ENCODE measurements at regions not wholly inside any gene's neighbourhood (a gene's known extent, or its start where the extent isn't known, plus 50 kb on each side); places are given as distances from the start of the nearest gene placed in this dataset.

DNA sequence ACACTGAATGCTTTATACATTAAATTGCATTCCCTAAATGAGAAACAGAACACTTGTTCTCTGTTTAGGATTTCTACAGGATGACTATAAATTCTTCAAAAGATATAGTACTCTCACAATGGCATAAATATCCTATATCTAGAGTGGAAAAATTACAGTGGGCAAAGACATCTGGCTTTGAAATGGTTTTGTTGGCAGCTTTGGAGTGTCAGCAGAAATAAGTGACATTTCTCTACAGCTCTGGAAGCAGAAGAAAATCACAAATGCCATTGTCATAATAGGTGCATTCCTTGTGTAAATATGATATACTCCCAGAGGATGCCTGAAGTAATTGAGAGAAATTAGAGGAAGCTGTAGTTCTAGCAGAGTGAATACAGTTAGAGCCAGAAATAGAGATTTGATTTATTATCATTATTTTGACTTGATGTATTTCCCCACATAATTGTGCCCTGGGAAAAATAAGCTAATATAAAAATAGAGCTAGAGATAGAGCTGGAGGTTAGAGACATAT is 95.9 kb upstream of the GALNTL6 start:
- TF ChIP-seq POLR2A (IDR thresholded peaks at IDR 0.05; ENCODE audit: low read depth, low read length) = no peak
- no peak for TF ChIP-seq POLR2AphosphoS5 (IDR thresholded peaks at IDR 0.05; ENCODE audit: low read depth, low read length)
- TF ChIP-seq TAF1 (IDR thresholded peaks at IDR 0.05; ENCODE audit: borderline replicate concordance, low read depth, low read length) = no peak
